ENCODE measurements at regions not wholly inside any gene's neighbourhood (a gene's known extent, or its start where the extent isn't known, plus 50 kb on each side); places are given as distances from the start of the nearest gene placed in this dataset.

GRCh38 chr2:118696786-118697465, 150.5 kb downstream of the EN1 start:
- no peak for DNase-seq

- DNase-seq = no peak
Observed at GRCh38 chr2:118693287-118693822, 154.1 kb downstream of the EN1 start.

DNA sequence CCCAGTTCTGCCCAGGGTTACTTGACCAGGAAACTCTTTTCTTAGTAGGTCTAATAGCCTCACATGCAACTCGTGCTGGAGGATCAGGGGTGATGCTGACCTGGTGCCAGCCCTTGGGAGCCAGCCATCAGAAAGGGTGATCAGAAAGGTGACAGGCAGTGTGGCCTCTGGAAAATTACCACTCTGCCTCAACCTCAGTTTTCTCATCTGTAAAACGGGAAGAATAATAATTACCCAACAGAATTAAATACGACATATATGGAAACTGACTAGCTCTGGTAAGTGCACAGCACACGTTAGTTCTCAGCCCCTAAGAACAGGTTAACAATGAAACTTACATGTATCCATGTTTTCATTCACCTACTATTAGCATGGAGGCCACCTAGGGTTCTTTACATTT, 157.6 kb downstream of the EN1 start:
- DNase-seq = no peak

- no peak for DNase-seq
Observed at GRCh38 chr2:118689456-118689855, 158.0 kb downstream of the EN1 start.

DNA sequence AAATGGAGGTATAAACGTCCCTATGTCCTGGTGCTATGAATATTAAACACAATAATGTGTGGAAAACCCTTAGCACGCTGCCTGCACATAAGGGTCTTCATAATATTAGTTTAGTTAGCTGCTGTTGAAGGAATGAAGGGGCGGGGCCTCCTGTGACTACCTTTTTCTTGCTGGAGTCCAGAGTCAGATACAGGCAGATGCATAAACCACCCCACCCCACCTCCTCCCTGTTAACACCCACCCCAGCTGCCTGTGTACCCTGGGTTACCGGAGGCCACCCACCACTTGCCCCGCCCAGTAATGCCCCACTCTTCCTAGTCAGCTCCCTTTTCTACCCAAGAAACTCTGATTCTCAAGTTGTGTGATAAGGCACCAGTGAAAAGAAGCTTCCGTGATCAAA, 158.4 kb downstream of the EN1 start:
- no peak for DNase-seq

- DNase-seq = no peak
Observed at GRCh38 chr2:118687698-118688097, 159.8 kb downstream of the EN1 start.

DNA sequence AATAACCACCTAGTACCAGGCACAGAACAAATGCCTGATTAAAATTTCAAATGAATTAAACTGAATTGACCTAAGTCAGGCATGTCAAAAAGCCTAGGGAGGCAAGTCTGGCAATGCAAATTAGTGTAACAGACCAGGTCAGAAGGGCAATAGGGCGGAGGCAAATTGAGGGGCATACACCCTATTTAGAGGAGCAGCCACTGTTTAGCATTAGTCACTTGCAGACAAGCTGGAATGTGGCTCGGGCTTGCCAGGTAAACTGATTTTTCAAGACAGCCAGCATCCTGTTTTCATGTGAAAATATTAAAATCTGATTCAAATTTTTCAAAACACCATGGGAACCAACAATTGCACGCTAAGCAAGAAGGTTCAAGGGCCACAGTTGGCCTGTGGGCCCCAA, 160.3 kb downstream of the EN1 start:
- DNase-seq = no peak

GRCh38 chr2:118686346-118686745, 161.1 kb downstream of the EN1 start:
- DNase-seq = no peak

DNA sequence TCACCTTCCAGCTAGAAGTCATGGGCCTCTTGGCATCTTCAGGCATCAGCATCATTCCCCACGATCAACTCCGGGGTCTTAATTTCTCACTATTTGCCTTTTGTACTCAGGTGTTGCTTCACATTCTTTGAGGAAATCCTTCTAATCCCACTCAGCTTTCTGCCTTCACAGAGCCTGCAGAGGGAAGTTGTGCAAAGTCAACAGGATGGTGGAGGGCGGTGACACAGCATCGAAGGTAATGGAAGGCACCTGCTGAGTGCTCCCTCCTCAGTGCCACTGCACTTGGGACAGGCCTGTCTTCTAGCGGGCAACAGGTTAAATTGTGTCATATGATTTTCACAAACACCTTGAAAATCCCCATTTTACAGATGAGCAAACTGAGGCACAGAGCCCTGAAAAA, 164.0 kb downstream of the EN1 start:
- no peak for DNase-seq

- no peak for DNase-seq
Observed at GRCh38 chr2:118678985-118679384, 168.5 kb downstream of the EN1 start.

- no peak for DNase-seq
Observed at GRCh38 chr2:118677546-118677945, 169.9 kb downstream of the EN1 start.

DNA sequence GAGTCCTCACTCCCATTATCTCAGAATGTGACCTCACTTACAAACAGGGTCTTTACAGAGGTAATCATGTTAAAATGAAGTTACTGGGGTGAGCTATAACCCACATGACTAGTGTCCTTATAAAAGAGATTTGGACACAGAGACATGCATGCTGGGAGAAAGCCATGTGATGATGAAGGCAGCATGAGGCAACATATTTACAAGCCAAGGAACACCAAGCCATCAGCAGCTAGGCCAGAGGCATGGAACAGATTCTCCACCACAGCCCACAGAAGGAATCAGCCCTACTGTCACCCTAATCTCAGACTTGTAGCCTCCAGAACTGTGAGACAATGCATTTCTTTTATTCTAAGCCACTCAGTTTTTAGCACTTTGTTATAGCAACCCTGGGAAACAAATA, 171.9 kb downstream of the EN1 start:
- no peak for DNase-seq

- no peak for DNase-seq
Observed at GRCh38 chr2:118672571-118673158, 174.8 kb downstream of the EN1 start.

DNA sequence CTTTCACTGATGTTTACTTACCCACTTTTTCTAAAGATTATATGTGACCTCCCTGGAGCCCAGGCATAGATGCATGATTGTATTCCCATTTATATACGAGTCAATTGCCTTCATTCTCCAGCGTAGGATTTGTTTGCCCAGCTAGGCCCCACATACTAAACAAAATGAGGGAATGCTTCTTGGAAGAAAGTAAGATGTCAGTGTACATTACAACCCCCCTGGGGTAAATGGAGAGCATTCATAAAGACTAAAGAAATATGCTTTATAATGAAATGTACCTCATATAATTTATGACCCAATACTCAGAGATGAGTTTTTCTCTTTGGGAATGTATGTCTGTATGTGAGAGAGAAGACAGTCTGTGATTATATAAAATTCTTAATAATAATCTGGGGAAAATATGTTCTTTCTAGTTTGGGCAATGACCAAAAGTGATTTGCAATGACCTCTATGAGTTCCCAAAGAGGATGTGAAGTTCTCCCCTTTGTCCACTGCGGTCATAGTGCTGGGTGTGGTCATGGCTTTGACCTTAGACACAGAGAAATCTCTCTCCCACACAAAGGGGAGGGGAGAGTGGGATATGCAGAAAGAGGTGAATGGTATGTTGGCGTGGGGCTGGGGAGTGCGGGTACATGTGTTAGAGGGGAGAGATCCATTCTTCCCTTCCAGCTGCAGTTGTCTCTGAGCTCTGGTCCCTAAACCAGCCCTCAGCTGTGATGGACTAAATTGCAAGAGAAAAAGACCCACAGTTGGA, 175.6 kb downstream of the EN1 start:
- DNase-seq = no peak

DNA sequence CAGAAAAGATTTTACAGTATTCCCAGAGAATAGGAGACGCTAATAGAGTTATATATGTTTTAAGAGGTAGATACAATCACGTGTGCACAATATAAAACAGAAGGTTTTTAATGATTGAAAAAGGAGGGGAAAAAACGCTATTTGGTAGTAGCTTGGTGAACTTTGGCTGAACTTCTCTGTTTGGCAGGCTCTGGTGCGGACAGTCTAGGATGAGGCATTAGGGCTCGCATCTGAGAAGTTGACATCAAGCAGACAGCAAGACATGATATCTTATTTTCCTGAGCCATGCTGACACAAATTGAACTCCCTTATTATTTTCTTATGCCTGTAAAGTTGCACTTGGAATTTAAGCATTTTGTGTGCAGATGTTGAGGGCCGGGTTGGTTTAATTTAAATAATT, 176.6 kb downstream of the EN1 start:
- no peak for DNase-seq

DNA sequence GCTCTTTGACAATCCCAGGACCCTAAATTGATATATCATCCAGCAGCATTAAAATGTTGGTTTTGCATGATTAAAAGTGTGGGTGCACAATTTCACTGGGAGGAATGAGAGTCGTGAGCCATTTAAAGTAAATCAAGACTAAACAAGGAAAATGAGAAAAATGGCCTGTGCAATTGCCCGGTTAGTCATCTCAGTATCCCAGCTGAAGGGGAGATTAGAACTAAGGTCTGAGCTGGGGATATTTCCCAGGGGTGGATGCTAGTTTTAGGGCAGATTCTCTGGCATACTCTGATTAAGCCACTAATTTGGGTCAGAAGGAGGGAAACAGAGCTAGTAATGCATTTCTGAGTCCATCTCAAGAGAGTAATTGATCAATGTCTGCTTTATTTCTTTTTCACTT, 177.2 kb downstream of the EN1 start:
- no peak for DNase-seq

GRCh38 chr2:118669654-118670053, 177.8 kb downstream of the EN1 start:
- DNase-seq = no peak

DNA sequence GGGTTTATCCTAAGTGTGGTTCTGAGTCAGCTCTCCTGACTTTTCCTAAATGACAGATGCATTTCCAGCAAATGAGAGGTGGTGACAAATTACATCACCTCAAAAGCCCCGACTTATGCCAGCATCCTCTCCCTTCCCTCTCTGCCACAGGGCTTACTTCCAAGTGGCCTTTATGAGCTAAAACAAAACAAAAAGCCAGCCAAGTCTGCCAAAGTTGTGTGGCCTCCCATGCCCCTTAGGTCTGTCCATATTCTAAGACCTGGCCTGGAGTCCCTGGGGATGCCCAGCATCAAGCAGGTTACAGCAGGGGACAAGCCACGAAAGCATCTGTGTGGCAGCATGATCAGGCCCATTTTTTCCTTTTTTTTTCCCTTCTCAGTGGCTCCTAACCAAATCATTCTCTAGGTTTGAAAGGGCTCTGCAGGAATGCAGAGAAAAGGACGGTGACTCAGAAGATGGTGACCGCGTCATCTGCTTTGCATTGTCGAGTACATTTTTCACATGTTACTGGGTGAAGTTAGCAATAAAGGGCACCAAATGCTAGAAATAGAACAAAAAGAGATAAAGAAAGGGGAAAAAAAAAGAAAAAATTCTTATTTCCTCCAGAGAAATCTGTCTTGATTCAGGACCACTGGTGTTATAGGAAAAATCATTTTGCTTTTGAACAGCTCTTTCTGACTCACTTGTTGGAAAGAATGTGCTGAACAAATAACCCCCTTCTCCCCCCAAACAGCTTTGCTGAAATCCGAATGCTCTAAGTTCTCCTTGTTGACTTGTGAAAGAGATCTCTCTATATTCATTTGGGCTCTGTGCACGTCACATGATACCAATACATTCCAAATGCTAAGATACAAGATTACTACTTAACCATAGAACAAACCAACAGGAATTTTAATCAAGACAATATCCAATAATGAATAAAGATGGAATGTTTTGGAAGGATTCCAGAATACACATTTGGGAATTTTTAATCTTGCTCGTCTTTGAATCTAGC, 178.7 kb downstream of the EN1 start:
- DNase-seq = no peak

- DNase-seq = no peak
Observed at GRCh38 chr2:118667964-118668363, 179.5 kb downstream of the EN1 start.

GRCh38 chr2:118667348-118667747, 180.1 kb downstream of the EN1 start:
- DNase-seq = no peak

DNA sequence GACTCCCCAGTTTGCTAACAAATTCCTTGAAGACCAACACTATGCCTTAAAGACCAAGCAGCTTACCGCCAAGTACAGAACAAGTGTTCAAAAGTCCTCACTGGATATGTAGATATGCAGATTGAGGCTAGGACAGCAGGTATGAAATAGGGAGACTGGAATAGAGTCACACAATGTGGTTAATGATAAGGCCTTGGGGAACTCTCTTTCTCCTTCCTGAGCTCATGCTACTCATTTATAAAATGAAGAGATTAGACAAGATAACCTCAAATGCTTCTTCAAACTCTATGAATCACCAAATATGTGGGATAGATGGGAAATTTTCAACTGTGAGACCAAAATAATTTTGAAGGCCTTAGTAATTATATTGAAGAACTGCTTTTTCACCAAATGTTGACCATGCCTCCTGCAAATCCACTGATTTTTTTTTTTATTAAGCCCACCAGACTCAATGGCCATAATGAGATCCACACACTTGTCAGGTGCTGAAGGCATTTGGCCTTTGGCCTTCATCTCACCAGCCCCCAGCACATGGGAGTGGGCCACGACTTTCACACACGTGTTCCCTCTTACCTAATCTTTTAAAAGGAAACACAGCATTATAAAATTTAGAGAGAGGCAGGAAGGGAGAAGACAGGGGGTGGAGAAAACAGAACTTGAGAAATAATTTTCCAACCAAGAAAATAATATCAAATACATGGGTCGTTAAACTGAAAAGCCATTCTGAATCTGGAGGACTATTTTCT, 181.5 kb downstream of the EN1 start:
- no peak for DNase-seq

DNA sequence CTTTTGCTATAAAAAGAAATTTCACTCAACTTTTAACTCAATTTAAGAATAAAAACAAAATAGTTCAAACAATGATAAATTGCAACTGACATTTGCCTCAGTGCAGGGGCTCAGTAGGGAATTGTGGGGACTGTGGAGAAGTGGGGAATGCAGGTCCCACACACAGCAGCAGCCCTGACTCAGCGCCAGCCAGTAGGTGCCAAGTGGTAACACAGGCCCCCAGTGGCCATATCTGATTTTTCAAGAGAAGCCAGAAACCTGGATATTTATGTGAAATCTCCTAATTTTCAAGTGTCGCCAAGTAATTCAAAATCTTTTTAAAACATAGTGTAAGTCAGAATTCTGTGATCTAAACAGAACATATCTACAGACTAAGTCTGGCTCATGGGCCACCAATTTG, 186.3 kb downstream of the EN1 start:
- no peak for DNase-seq

Data from stimulated activated CD4-positive, alpha-beta T cell treated with anti-CD3 and anti-CD28 coated beads, Interleukin-4, amount 100 ng/mL, for 1 hour (primary cell).